PC-3 (cell line): ENCODE measurements at regions not wholly inside any gene's neighbourhood (a gene's known extent, or its start where the extent isn't known, plus 50 kb on each side); places are given as distances from the start of the nearest gene placed in this dataset.

ENCODE experiments used
- ATAC-seq: fragments of 200-7000 bp; cut with Tn5 transposase; 2 replicates; pipeline ENCODE4 v1.9.1; 2020; ENCODE audit warnings: mild to moderate bottlenecking, moderate library complexity
- BruUV-seq: library from RNA; stranded (reverse); fragments of 400-500 nt; replicated peaks from 2 replicates; lab custom pipeline; 2021; lab: Mats Ljungman, UMichigan
- CTCF ChIA-PET: fragments of 300-600 bp; sonication (Branson Sonifier 250); formaldehyde crosslinking; loops from one replicate; lab custom pipeline; 2022; ENCODE audit warnings: antibody characterized with exemption; lab: Charles Lee
- POLR2A ChIA-PET: fragments of 300-600 bp; sonication (Branson Sonifier 250); formaldehyde crosslinking; loops from one replicate; lab custom pipeline; 2022; ENCODE audit warnings: antibody characterized with exemption; ENCODE audit not compliant: unreplicated experiment; lab: Charles Lee
- DNase-seq: peaks from one replicate; pipeline ENCODE4 v3.0.0-alpha.2; 2015
- H2AFZ ChIP-seq: fragments of 300-600 bp; sonication (generic); 2 replicates; pipeline ENCODE4 v1.6.0; 2016; ENCODE audit warnings: antibody characterized with exemption, low read length
- H3F3A ChIP-seq: fragments of 300-600 bp; sonication (generic); one replicate; pipeline ENCODE4 v1.6.0; 2017; ENCODE audit warnings: antibody characterized with exemption, low read length, control low read depth, mild to moderate bottlenecking; ENCODE audit not compliant: unreplicated experiment
- H3K27ac ChIP-seq: fragments of 300-600 bp; sonication (generic); 2 replicates; pipeline ENCODE4 v1.5.1; 2016; ENCODE audit warnings: mild to moderate bottlenecking, low read length
- H3K27me3 ChIP-seq: fragments of 300-600 bp; sonication (generic); 2 replicates; pipeline ENCODE4 v1.6.1; 2016; ENCODE audit warnings: low read length, mixed read lengths
- H3K36me3 ChIP-seq: fragments of 300-600 bp; sonication (generic); 2 replicates; pipeline ENCODE4 v1.6.1; 2016; ENCODE audit warnings: low read depth, mixed run types, low read length, mixed read lengths
- H3K4me1 ChIP-seq: fragments of 300-600 bp; sonication (generic); 2 replicates; pipeline ENCODE4 v1.5.1; 2016; ENCODE audit warnings: low read length; ENCODE audit not compliant: insufficient read depth
- H3K4me2 ChIP-seq: fragments of 300-600 bp; sonication (generic); 2 replicates; pipeline ENCODE4 v1.6.0; 2016; ENCODE audit warnings: low read length
- H3K4me3 ChIP-seq: fragments of 300-600 bp; sonication (generic); 2 replicates; pipeline ENCODE4 v1.5.1; 2016; ENCODE audit warnings: mild to moderate bottlenecking, low read length, mixed read lengths
- H3K79me2 ChIP-seq: fragments of 300-600 bp; sonication (generic); 2 replicates; pipeline ENCODE4 v1.6.1; 2017; ENCODE audit warnings: low read length, mixed read lengths
- H3K9ac ChIP-seq: fragments of 300-600 bp; sonication (generic); 2 replicates; pipeline ENCODE4 v1.6.0; 2016; ENCODE audit warnings: mild to moderate bottlenecking, low read length
- H3K9me2 ChIP-seq: fragments of 300-600 bp; sonication (generic); replicated peaks from 2 replicates; pipeline ENCODE4 v1.6.1; 2016; ENCODE audit warnings: mixed run types, low read length, mixed read lengths
- H3K9me3 ChIP-seq: fragments of 300-600 bp; sonication (generic); 2 replicates; pipeline ENCODE4 v1.6.1; 2016; ENCODE audit warnings: low read length, mixed read lengths
- H4K20me1 ChIP-seq: fragments of 300-600 bp; sonication (generic); 2 replicates; pipeline ENCODE4 v1.6.1; 2016; ENCODE audit warnings: low read length, mixed read lengths
- EZH2 ChIP-seq: fragments of 300-600 bp; sonication (generic); IDR thresholded peaks from one replicate; pipeline ENCODE4 v1.6.1; 2017; ENCODE audit warnings: antibody characterized with exemption, mild to moderate bottlenecking, low read length; ENCODE audit not compliant: unreplicated experiment
- EZH2phosphoT487 ChIP-seq: fragments of 300-600 bp; sonication (generic); IDR thresholded peaks from 2 replicates; pipeline ENCODE4 v1.6.1; 2018; ENCODE audit warnings: mild to moderate bottlenecking, antibody characterized with exemption, low read length, borderline replicate concordance
- intact Hi-C: fragments of 100-400 bp; cut with micrococcal nuclease; formaldehyde crosslinking; loops from 2 replicates; pipeline ENCODE4 v1.9.0; 2023
- TF ChIP-seq, protein P1 (sequence below): fragments of 300-600 bp; sonication (generic); conservative IDR thresholded peaks from 2 replicates; pipeline ENCODE4 v1.5.1; 2017; ENCODE audit warnings: antibody characterized with exemption, low read depth, mild to moderate bottlenecking, low read length

DNA sequence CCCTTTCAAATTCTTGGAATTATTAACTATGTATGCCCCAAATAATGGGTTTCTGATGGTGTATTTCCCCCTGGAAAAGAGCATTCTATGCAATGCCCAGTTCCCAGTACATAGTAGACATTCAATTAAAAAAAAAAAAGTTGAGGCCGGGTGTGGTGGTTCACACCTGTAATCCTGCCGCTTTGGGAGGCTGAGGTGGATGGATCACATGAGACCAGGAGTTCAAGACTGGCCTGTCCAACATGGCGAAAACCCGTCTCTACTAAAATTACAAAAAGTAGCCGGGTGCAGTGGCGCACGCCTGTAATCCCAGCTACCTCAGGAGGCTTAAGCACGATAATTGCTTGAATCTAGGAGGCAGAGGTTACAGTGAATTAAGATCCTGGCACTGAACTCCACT lies 83.3 kb upstream of the ZNF217 start:
- H3K27me3 ChIP-seq: no peaks in the 10 kb centered on the region
- no peak overlapping the region for H3K9ac ChIP-seq
- no peak for DNase-seq
- BruUV-seq: no TSS peak
- intact Hi-C loops: no loop called here
- H3K36me3 ChIP-seq: no peaks in the 10 kb centered on the region
- no peaks in the 10 kb centered on the region for H3K9me3 ChIP-seq
- no peaks in the 10 kb centered on the region for H4K20me1 ChIP-seq
- H3K79me2 ChIP-seq: no peaks in the 10 kb centered on the region
- H2AFZ ChIP-seq: no peak overlapping the region
- ChIA-PET CTCF (no interaction called here), POLR2A (no interaction called here)
- H3K9me2 ChIP-seq: no peaks in the 10 kb centered on the region
- TF ChIP-seq EZH2 (no peak), EZH2phosphoT487 (no peak)
- TF ChIP-seq, protein P1, sequence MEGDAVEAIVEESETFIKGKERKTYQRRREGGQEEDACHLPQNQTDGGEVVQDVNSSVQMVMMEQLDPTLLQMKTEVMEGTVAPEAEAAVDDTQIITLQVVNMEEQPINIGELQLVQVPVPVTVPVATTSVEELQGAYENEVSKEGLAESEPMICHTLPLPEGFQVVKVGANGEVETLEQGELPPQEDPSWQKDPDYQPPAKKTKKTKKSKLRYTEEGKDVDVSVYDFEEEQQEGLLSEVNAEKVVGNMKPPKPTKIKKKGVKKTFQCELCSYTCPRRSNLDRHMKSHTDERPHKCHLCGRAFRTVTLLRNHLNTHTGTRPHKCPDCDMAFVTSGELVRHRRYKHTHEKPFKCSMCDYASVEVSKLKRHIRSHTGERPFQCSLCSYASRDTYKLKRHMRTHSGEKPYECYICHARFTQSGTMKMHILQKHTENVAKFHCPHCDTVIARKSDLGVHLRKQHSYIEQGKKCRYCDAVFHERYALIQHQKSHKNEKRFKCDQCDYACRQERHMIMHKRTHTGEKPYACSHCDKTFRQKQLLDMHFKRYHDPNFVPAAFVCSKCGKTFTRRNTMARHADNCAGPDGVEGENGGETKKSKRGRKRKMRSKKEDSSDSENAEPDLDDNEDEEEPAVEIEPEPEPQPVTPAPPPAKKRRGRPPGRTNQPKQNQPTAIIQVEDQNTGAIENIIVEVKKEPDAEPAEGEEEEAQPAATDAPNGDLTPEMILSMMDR: no peak
- no peak overlapping the region for H3K4me3 ChIP-seq
- no peaks in the 10 kb centered on the region for H3F3A ChIP-seq
- ATAC-seq: no peak
- no peak overlapping the region for H3K4me2 ChIP-seq
- H3K4me1 ChIP-seq: peaks cover 15% of the 10 kb centered on the region
- no peak overlapping the region for H3K27ac ChIP-seq

DNA sequence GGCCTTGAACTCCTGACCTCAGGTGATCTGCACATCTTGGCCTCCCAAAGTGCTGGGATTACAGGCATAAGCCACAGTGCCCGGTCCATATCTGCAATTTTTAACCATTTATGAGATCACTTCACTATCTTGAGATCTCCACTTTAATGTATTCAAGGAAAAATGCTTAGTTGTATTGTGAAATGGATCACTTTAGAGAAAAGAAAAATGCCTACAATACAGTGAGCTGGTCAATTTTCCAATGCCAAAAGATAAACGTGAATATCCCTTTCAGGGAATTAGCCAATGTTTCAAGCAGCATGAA lies 82.8 kb upstream of the ZNF217 start:
- no TSS peak for BruUV-seq
- no peaks in the 10 kb centered on the region for H3K9me2 ChIP-seq

DNA sequence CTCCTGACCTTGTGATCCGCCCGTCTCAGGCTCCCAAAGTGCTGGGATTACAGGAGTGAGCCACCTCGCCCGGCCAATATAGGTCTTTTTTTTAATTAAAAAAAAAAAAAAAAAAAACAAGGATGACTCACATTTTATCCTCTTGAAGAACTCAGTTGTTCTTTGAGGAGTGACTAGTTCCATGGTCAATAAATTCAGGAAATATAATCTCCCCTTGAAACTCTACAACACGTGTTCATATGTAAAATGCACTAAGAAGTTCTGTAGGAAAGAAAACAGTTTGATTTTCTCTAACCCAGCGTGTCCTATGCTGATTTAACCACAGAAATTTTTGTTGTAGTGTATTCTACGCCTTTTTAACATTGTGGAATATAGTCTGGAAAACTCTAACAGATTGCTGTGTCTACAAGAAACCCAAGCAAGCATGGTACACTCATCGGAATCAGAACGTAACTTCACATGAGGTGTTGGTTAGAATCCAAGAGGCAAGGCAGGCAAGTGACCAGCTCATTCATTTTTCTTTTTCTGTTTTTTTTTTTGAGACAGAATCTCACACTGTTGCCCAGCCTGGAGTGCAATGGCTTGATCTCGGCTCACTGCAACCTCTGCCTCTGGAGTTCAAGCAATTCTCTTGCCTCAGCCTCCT lies 79.0 kb upstream of the ZNF217 start:
- Histone ChIP-seq H3K9ac (no peak overlapping the region), H3K36me3 (no peaks in the 10 kb centered on the region), H3K27ac (peak overlapping the region; percentile 58), H3K79me2 (no peaks in the 10 kb centered on the region), H3K9me3 (no peaks in the 10 kb centered on the region), H3K4me2 (peak overlapping the region; percentile 47; the same call in 1 of the 2 replicates), H3K4me3 (no peak overlapping the region), H4K20me1 (no peaks in the 10 kb centered on the region), H3K27me3 (no peaks in the 10 kb centered on the region), H3K4me1 (peaks cover 6% of the 10 kb centered on the region), H2AFZ (peak overlapping the region; percentile 60), H3K9me2 (no peaks in the 10 kb centered on the region), H3F3A (no peaks in the 10 kb centered on the region)
- BruUV-seq: no TSS peak
- DNase-seq (peak; percentile 70), ATAC-seq (peak; percentile 74)
- POLR2A ChIA-PET: no interaction called here
- intact Hi-C loops: no loop called here
- CTCF ChIA-PET: interaction anchor here (0.6 kb wide), 1 partner anchor 117 kb away, joined by 3 read pairs; no protein-coding TSS in a partner anchor
- TF ChIP-seq EZH2phosphoT487 (no peak), EZH2 (no peak)
- TF ChIP-seq, protein P1: no peak

More for the DNA sequence above, 82.8 kb upstream of the ZNF217 start:
- no peak overlapping the region for H3K4me3 ChIP-seq
- H3K4me1 ChIP-seq: peaks cover 15% of the 10 kb centered on the region
- no peaks in the 10 kb centered on the region for H4K20me1 ChIP-seq
- no peaks in the 10 kb centered on the region for H3K36me3 ChIP-seq
- no peak overlapping the region for H3K9ac ChIP-seq
- H3K27me3 ChIP-seq: no peaks in the 10 kb centered on the region
- POLR2A ChIA-PET: no interaction called here
- no peak overlapping the region for H3K27ac ChIP-seq
- intact Hi-C loops: no loop called here
- no peaks in the 10 kb centered on the region for H3K79me2 ChIP-seq
- TF ChIP-seq, protein P1: no peak
- TF ChIP-seq EZH2phosphoT487: no peak
- TF ChIP-seq EZH2: no peak
- ATAC-seq: no peak
- H3F3A ChIP-seq: no peaks in the 10 kb centered on the region
- DNase-seq: no peak
- no peaks in the 10 kb centered on the region for H3K9me3 ChIP-seq
- CTCF ChIA-PET: no interaction called here
- no peak overlapping the region for H2AFZ ChIP-seq
- no peak overlapping the region for H3K4me2 ChIP-seq
